ENCODE measurements at regions not wholly inside any gene's neighbourhood (a gene's known extent, or its start where the extent isn't known, plus 50 kb on each side); places are given as distances from the start of the nearest gene placed in this dataset.

GRCh38 chr5:170181902-170182301 lies 50.9 kb upstream of the C5orf58 start:
- H3K4me2 ChIP-seq (ENCODE audit: insufficient read depth, low read length), result no peak overlapping the region
- no peaks in the 10 kb centered on the region for H3K27me3 ChIP-seq (ENCODE audit: insufficient read depth, low read length, poor library complexity)
- no peaks in the 10 kb centered on the region for H4K20me1 ChIP-seq (ENCODE audit: insufficient read depth, low read length)
- TF ChIP-seq CTCF (IDR thresholded peaks at IDR 0.05; ENCODE audit: borderline replicate concordance, extremely low read depth, low read length, poor library complexity, severe bottlenecking), result no peak
- no peak for TF ChIP-seq EZH2 (IDR thresholded peaks at IDR 0.05; ENCODE audit: borderline replicate concordance, low read depth, low read length, severe bottlenecking)
- H3K9ac ChIP-seq (ENCODE audit: low read depth, low read length), result no peak overlapping the region
- no peaks in the 10 kb centered on the region for H3K9me3 ChIP-seq (ENCODE audit: insufficient read depth, low read length, severe bottlenecking)
- H2AFZ ChIP-seq (ENCODE audit: low read depth, low read length), result no peak overlapping the region
- no peaks in the 10 kb centered on the region for H3K79me2 ChIP-seq (ENCODE audit: insufficient read depth, low read length)
- no peaks in the 10 kb centered on the region for H3K4me1 ChIP-seq (ENCODE audit: insufficient read depth, low read length)
- H3K27ac ChIP-seq (ENCODE audit: low read length), result no peak overlapping the region
- H3K36me3 ChIP-seq (ENCODE audit: insufficient read depth, low read length), result no peaks in the 10 kb centered on the region
- DNase-seq (no peak), ATAC-seq (ENCODE audit: insufficient read depth, low read depth) (no peak)
- no peak overlapping the region for H3K4me3 ChIP-seq (ENCODE audit: low read depth in 1 of 2, low read length in 2 of 2)

- H3K36me3 ChIP-seq (ENCODE audit: insufficient read depth, low read length), result no peaks in the 10 kb centered on the region
- H3K27ac ChIP-seq (ENCODE audit: low read length), result no peak overlapping the region
- no peaks in the 10 kb centered on the region for H3K79me2 ChIP-seq (ENCODE audit: insufficient read depth, low read length)
- H3K9me3 ChIP-seq (ENCODE audit: insufficient read depth, low read length, severe bottlenecking), result no peaks in the 10 kb centered on the region
- TF ChIP-seq EZH2 (IDR thresholded peaks at IDR 0.05; ENCODE audit: borderline replicate concordance, low read depth, low read length, severe bottlenecking) (no peak), CTCF (IDR thresholded peaks at IDR 0.05; ENCODE audit: borderline replicate concordance, extremely low read depth, low read length, poor library complexity, severe bottlenecking) (no peak)
- H3K27me3 ChIP-seq (ENCODE audit: insufficient read depth, low read length, poor library complexity), result no peaks in the 10 kb centered on the region
- no peaks in the 10 kb centered on the region for H4K20me1 ChIP-seq (ENCODE audit: insufficient read depth, low read length)
- H3K4me2 ChIP-seq (ENCODE audit: insufficient read depth, low read length), result no peak overlapping the region
- DNase-seq (no peak), ATAC-seq (ENCODE audit: insufficient read depth, low read depth) (no peak)
- H3K4me3 ChIP-seq (ENCODE audit: low read depth in 1 of 2, low read length in 2 of 2), result no peak overlapping the region
- no peaks in the 10 kb centered on the region for H3K4me1 ChIP-seq (ENCODE audit: insufficient read depth, low read length)
- no peak overlapping the region for H3K9ac ChIP-seq (ENCODE audit: low read depth, low read length)
- H2AFZ ChIP-seq (ENCODE audit: low read depth, low read length), result no peak overlapping the region
These were observed 50.3 kb upstream of the C5orf58 start for GRCh38 chr5:170182491-170182890.
